H1 (cell line): ENCODE measurements at regions not wholly inside any gene's neighbourhood (a gene's known extent, or its start where the extent isn't known, plus 50 kb on each side); places are given as distances from the start of the nearest gene placed in this dataset.

Experiments
- CTCF ChIA-PET: fragments of 300-600 bp; sonication (Branson Sonifier 250); formaldehyde crosslinking; loops from one replicate; lab custom pipeline; 2021; ENCODE audit not compliant: partially characterized antibody; lab: Charles Lee
- POLR2A ChIA-PET: fragments of 300-600 bp; sonication (Branson Sonifier 250); formaldehyde crosslinking; loops from one replicate; lab custom pipeline; 2021; ENCODE audit warnings: inconsistent platforms; ENCODE audit not compliant: partially characterized antibody; lab: Charles Lee
- DNase-seq, 2 experiments: peaks; one replicate each; pipeline versions ENCODE4 v3.0.0 to v3.0.0-alpha.2; 2010 to 2022; ENCODE audit warnings: low spot score in 2 of 2, low read depth in 1 of 2, mixed read lengths in 1 of 2
- FAIRE-seq: peaks from 2 replicates; lab custom pipeline; 2011; peaks lifted over from hg19 to GRCh38; lab: Jason Lieb, UNC
- H2AFZ ChIP-seq: 2 replicates; pipeline ENCODE4 v1.8.1; 2012; ENCODE audit warnings: low read length, inconsistent platforms
- H2AK5ac ChIP-seq: 2 replicates; pipeline ENCODE4 v1.6.1; 2013; ENCODE audit warnings: low read depth, low read length
- H2BK120ac ChIP-seq: replicated peaks from 2 replicates; pipeline ENCODE3; 2013; ENCODE audit warnings: low read depth, low read length, inconsistent platforms
- H2BK12ac ChIP-seq: 2 replicates; pipeline ENCODE4 v1.6.1; 2013; ENCODE audit warnings: low read depth, low read length
- H2BK15ac ChIP-seq: 2 replicates; pipeline ENCODE4 v1.6.1; 2013; ENCODE audit warnings: low read length
- H2BK20ac ChIP-seq: 2 replicates; pipeline ENCODE4 v1.6.1; 2013; ENCODE audit warnings: low read length
- H2BK5ac ChIP-seq: 2 replicates; pipeline ENCODE4 v1.6.1; 2013; ENCODE audit warnings: low read depth, low read length
- H3K14ac ChIP-seq: 2 replicates; pipeline ENCODE4 v1.6.1; 2013; ENCODE audit warnings: inconsistent platforms; ENCODE audit not compliant: insufficient read length
- H3K18ac ChIP-seq: 2 replicates; pipeline ENCODE4 v1.6.1; 2013; ENCODE audit warnings: low read length; ENCODE audit errors: extremely low read depth
- H3K23ac ChIP-seq: 2 replicates; pipeline ENCODE4 v1.6.1; 2013; ENCODE audit warnings: inconsistent platforms; ENCODE audit not compliant: insufficient read length
- H3K23me2 ChIP-seq: 2 replicates; pipeline ENCODE4 v1.6.1; 2013; ENCODE audit warnings: low read depth, low read length
- H3K27ac ChIP-seq: 2 replicates; pipeline ENCODE4 v1.6.1; 2011; ENCODE audit warnings: low read depth, low read length, inconsistent platforms
- H3K27me3 ChIP-seq, 4 experiments: replicated peaks in 1 of 4; 1 replicate in 1 of 4; 2 replicates in 3 of 4; pipeline versions ENCODE4 v1.6.1 to v1.8.1; 2011 to 2013; ENCODE audit warnings: low read length in 3 of 4, mild to moderate bottlenecking in 3 of 4, inconsistent platforms in 2 of 4, mixed read lengths in 2 of 4, moderate library complexity in 1 of 4; ENCODE audit not compliant: control insufficient read depth in 3 of 4, insufficient read depth in 3 of 4; ENCODE audit errors: extremely low read depth in 1 of 4
- H3K36me3 ChIP-seq, 4 experiments: 2 replicates each; pipeline versions ENCODE4 v1.6.1 to v1.8.1; 2011 to 2013; ENCODE audit warnings: mild to moderate bottlenecking in 4 of 4, low read length in 3 of 4, moderate library complexity in 2 of 4, control low read depth in 1 of 4, inconsistent platforms in 1 of 4; ENCODE audit not compliant: insufficient read depth in 4 of 4, control insufficient read depth in 2 of 4
- H3K4ac ChIP-seq: replicated peaks from 2 replicates; pipeline ENCODE3; 2013; ENCODE audit warnings: low read length, low read depth, mixed read lengths, inconsistent platforms; ENCODE audit not compliant: insufficient read length
- H3K4me1 ChIP-seq, 4 experiments: replicated peaks in 1 of 4; 1 replicate in 1 of 4; 2 replicates in 3 of 4; pipeline versions ENCODE4 v1.6.1 to v1.8.1; 2011 to 2013; ENCODE audit warnings: low read length in 3 of 4, inconsistent platforms in 2 of 4, mixed read lengths in 1 of 4; ENCODE audit not compliant: insufficient read depth in 4 of 4, control insufficient read depth in 3 of 4
- H3K4me2 ChIP-seq, 2 experiments: 2 replicates each; pipeline versions ENCODE4 v1.6.1 to v1.8.1; 2011 to 2013; ENCODE audit warnings: low read depth in 2 of 2, low read length in 2 of 2, control low read depth in 1 of 2, inconsistent platforms in 1 of 2, mild to moderate bottlenecking in 1 of 2; ENCODE audit not compliant: insufficient read depth in 1 of 2
- H3K4me3 ChIP-seq, 4 experiments: fragments of 200-600, 300-600 bp in 1 of 4; sonication (generic), shearing (Covaris generic), sonication (Bioruptor Twin) in 1 of 4; 2 replicates each; pipeline versions ENCODE4 v1.5.1 to v1.8.1; 2011 to 2016; ENCODE audit warnings: low read length in 4 of 4, low read depth in 3 of 4, control low read depth in 2 of 4, inconsistent platforms in 2 of 4, mild to moderate bottlenecking in 2 of 4, mixed read lengths in 1 of 4, moderate library complexity in 1 of 4; ENCODE audit not compliant: insufficient read depth in 2 of 4; ENCODE audit errors: extremely low read depth in 1 of 4
- H3K56ac ChIP-seq: replicated peaks from 2 replicates; pipeline ENCODE3; 2013; ENCODE audit warnings: low read depth, mild to moderate bottlenecking, mixed read lengths, low read length, inconsistent platforms; ENCODE audit not compliant: insufficient read length
- H3K79me1 ChIP-seq: 2 replicates; pipeline ENCODE4 v1.6.1; 2013; ENCODE audit warnings: low read depth, low read length, control low read depth
- H3K79me2 ChIP-seq, 2 experiments: 2 replicates each; pipeline versions ENCODE4 v1.6.1 to v1.8.1; 2012 to 2013; ENCODE audit warnings: low read length in 2 of 2, mild to moderate bottlenecking in 2 of 2, inconsistent platforms in 1 of 2; ENCODE audit not compliant: insufficient read depth in 2 of 2, control insufficient read depth in 1 of 2
- H3K9ac ChIP-seq, 4 experiments: replicated peaks in 1 of 4; 1 replicate in 1 of 4; 2 replicates in 3 of 4; pipeline versions ENCODE4 v1.6.1 to v1.8.1; 2011 to 2013; ENCODE audit warnings: low read depth in 3 of 4, low read length in 3 of 4, control low read depth in 2 of 4, mild to moderate bottlenecking in 2 of 4, moderate library complexity in 2 of 4, inconsistent platforms in 1 of 4; ENCODE audit errors: extremely low read depth in 1 of 4
- H3K9me3 ChIP-seq, 2 experiments: 2 replicates each; pipeline versions ENCODE4 v1.6.1 to v1.8.1; 2012 to 2013; ENCODE audit warnings: mild to moderate bottlenecking in 2 of 2, moderate library complexity in 2 of 2, control low read depth in 1 of 2, inconsistent platforms in 1 of 2, low read depth in 1 of 2, low read length in 1 of 2, mixed read lengths in 1 of 2; ENCODE audit not compliant: insufficient read depth in 2 of 2
- H4K20me1 ChIP-seq, 2 experiments: replicated peaks in 1 of 2; 2 replicates each; pipeline versions ENCODE3 to v1.8.1; 2011 to 2013; ENCODE audit warnings: inconsistent platforms in 2 of 2, low read length in 2 of 2, mild to moderate bottlenecking in 1 of 2; ENCODE audit not compliant: insufficient read depth in 2 of 2, control insufficient read depth in 1 of 2
- H4K5ac ChIP-seq: 2 replicates; pipeline ENCODE4 v1.6.1; 2013; ENCODE audit warnings: low read length, low read depth, mixed read lengths, inconsistent platforms; ENCODE audit not compliant: insufficient read length
- H4K8ac ChIP-seq: 2 replicates; pipeline ENCODE4 v1.8.0; 2013; ENCODE audit warnings: mild to moderate bottlenecking, moderate library complexity, low read length, inconsistent platforms; ENCODE audit not compliant: insufficient read depth; ENCODE audit errors: extremely low read depth
- H4K91ac ChIP-seq: replicated peaks from 2 replicates; pipeline ENCODE3; 2013; ENCODE audit warnings: low read length, mixed read lengths, inconsistent platforms; ENCODE audit not compliant: insufficient read length
- CREB1 ChIP-seq: IDR thresholded peaks from 2 replicates; pipeline ENCODE4 v1.6.1; 2012; ENCODE audit warnings: inconsistent platforms
- EZH2 ChIP-seq: fragments of 200-600 bp; sonication (generic); IDR thresholded peaks from 2 replicates; pipeline ENCODE4 v1.7.1; 2012; ENCODE audit warnings: low read depth, mild to moderate bottlenecking, moderate library complexity, low read length, inconsistent platforms; ENCODE audit not compliant: severe bottlenecking
- HDAC6 ChIP-seq: IDR thresholded peaks from one replicate; pipeline ENCODE4 v1.7.1; 2012; ENCODE audit warnings: low read depth, mild to moderate bottlenecking, inconsistent platforms, low read length, moderate library complexity
- KDM5A ChIP-seq: fragments of 200-600 bp; IDR thresholded peaks from 2 replicates; pipeline ENCODE4 v1.7.1; 2012; ENCODE audit warnings: mild to moderate bottlenecking, low read length, inconsistent platforms, mixed read lengths
- POLR2AphosphoS5 ChIP-seq: IDR thresholded peaks from 2 replicates; pipeline ENCODE4 v1.6.1; 2011; ENCODE audit warnings: low read depth, low read length
- SIRT6 ChIP-seq: IDR thresholded peaks from one replicate; pipeline ENCODE4 v1.7.1; 2012; ENCODE audit warnings: low read length, inconsistent platforms
- SRF ChIP-seq: IDR thresholded peaks from 2 replicates; pipeline ENCODE4 v1.6.1; 2011; ENCODE audit warnings: mild to moderate bottlenecking, low read depth, low read length, moderate library complexity
- WGBS, 2 experiments: shearing (Covaris generic) in 1 of 2; methylation state at CpG; one replicate each; pipeline versions ENCODE4 v1.1.6 to v1.1.7; 2013 to 2015; ENCODE audit warnings: low lambda C conversion rate in 2 of 2, mixed read lengths in 2 of 2, inconsistent platforms in 1 of 2, low coverage in 1 of 2, missing lambda C conversion rate in 1 of 2; ENCODE audit not compliant: insufficient replicate concordance in 2 of 2, insufficient coverage in 1 of 2, insufficient read length in 1 of 2; ENCODE audit errors: extremely low coverage in 1 of 2, missing lambda C conversion rate in 1 of 2; 5-methylcytosine and 5-hydroxymethylcytosine counted together
- TF ChIP-seq, protein P1 (sequence below), 3 experiments: IDR thresholded peaks; 1 replicate in 2 of 3; 2 replicates in 1 of 3; pipeline versions ENCODE4 v1.5.1 to v1.6.1; 2011; ENCODE audit warnings: low read length in 3 of 3, mild to moderate bottlenecking in 3 of 3, inconsistent platforms in 2 of 3, low read depth in 1 of 3, moderate library complexity in 1 of 3; ENCODE audit not compliant: insufficient read depth in 1 of 3; ENCODE audit errors: control extremely low read depth in 1 of 3

GRCh38 chr14:97271451-97271960 is 474.3 kb downstream of the VRK1 start:
- POLR2A ChIA-PET = no interaction called here

More at GRCh38 chr14:97271451-97271960, 474.3 kb downstream of the VRK1 start:
- H3K79me2 ChIP-seq = no peaks in the 10 kb centered on the region
- peaks cover 4% of the 10 kb centered on the region; the same call in 1 of the 2 replicates for H3K23me2 ChIP-seq
- WGBS, 2 experiments = 96% methylated on average over 8 of the region's 8 CpGs; no CpG with 5 or more reads in 1 of the 2 experiments
- no peak overlapping the region for H2BK5ac ChIP-seq
- peaks cover 2 to 6% (median 3%) of the 10 kb centered on the region in 4 experiments; a peak in 5 of 7 replicates for H3K4me1 ChIP-seq
- H3K4ac ChIP-seq = no peak overlapping the region
- H2AK5ac ChIP-seq = no peak overlapping the region
- H3K18ac ChIP-seq = no peak overlapping the region
- no peak overlapping the region for H2BK12ac ChIP-seq
- no peak overlapping the region for H2BK120ac ChIP-seq
- no peak overlapping the region for H3K9ac ChIP-seq
- H4K5ac ChIP-seq = no peak overlapping the region
- no peak overlapping the region for H4K8ac ChIP-seq
- no peak for DNase-seq
- no peak overlapping the region for H2BK20ac ChIP-seq
- H3K56ac ChIP-seq = no peak overlapping the region
- H3K4me2 ChIP-seq = no peak overlapping the region
- H3K27ac ChIP-seq = no peak overlapping the region
- no peaks in the 10 kb centered on the region for H3K9me3 ChIP-seq
- no peaks in the 10 kb centered on the region for H3K27me3 ChIP-seq
- H4K20me1 ChIP-seq = no peaks in the 10 kb centered on the region
- H4K91ac ChIP-seq = no peak overlapping the region
- no peaks in the 10 kb centered on the region for H3K79me1 ChIP-seq
- no peaks in the 10 kb centered on the region for H3K36me3 ChIP-seq
- H3K14ac ChIP-seq = no peak overlapping the region
- no peak for TF ChIP-seq EZH2
- no peak for TF ChIP-seq CREB1
- no peak for TF ChIP-seq SRF
- TF ChIP-seq, protein P1, sequence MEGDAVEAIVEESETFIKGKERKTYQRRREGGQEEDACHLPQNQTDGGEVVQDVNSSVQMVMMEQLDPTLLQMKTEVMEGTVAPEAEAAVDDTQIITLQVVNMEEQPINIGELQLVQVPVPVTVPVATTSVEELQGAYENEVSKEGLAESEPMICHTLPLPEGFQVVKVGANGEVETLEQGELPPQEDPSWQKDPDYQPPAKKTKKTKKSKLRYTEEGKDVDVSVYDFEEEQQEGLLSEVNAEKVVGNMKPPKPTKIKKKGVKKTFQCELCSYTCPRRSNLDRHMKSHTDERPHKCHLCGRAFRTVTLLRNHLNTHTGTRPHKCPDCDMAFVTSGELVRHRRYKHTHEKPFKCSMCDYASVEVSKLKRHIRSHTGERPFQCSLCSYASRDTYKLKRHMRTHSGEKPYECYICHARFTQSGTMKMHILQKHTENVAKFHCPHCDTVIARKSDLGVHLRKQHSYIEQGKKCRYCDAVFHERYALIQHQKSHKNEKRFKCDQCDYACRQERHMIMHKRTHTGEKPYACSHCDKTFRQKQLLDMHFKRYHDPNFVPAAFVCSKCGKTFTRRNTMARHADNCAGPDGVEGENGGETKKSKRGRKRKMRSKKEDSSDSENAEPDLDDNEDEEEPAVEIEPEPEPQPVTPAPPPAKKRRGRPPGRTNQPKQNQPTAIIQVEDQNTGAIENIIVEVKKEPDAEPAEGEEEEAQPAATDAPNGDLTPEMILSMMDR (IDR thresholded peaks at IDR 0.05; ENCODE audit: control extremely low read depth in 1 of 3, insufficient read depth in 1 of 3, low read depth in 1 of 3, low read length in 3 of 3) = no peak
- TF ChIP-seq HDAC6 = no peak
- no peak for TF ChIP-seq POLR2AphosphoS5
- no peak for TF ChIP-seq KDM5A
- no peak for TF ChIP-seq SIRT6
- H3K23ac ChIP-seq = no peak overlapping the region
- no peak overlapping the region for H2BK15ac ChIP-seq
- no peak overlapping the region for H2AFZ ChIP-seq
- CTCF ChIA-PET = interaction anchor here (0.5 to 1.8 kb wide), 3 partner anchors 20 to 924 kb away, joined by 3 to 4 read pairs (median 4); no protein-coding TSS in a partner anchor
- no peak for FAIRE-seq
- no peak overlapping the region for H3K4me3 ChIP-seq
